ENCODE measurements at regions not wholly inside any gene's neighbourhood (a gene's known extent, or its start where the extent isn't known, plus 50 kb on each side); places are given as distances from the start of the nearest gene placed in this dataset.

DNA sequence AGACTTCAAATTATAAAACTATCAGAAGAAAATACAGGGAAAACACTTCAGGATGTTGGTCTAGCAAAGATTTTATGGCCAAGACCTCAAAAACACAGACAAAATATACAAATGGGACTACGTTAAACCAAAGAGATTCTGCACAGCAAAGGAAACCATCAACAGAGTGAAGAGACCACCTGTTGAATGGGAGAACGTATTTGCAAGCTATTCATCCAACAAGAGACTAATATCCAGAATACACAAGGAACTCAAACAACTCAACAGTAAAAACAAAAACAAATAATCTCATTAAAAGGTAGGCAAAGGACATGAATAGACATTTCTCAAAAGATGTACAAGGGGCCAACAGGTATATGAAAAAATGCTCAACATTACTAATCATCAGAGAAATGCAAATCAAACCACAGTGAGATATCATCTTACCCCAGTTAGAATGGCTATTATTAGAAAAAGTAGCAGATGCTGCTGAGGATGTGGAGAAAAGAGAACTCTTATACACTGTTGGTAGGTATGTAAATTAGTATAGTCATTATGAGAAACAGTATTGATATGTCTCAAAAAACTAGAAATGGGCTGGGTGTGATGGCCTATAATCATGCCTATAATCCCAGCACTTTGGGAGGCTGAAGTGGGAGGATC lies 112.6 kb downstream of the LRIG2 start:
- TF ChIP-seq NFIC (IDR thresholded peaks at IDR 0.05) (no peak), USF1 (IDR thresholded peaks at IDR 0.05) (no peak), TCF12 (IDR thresholded peaks at IDR 0.05; ENCODE audit: low read depth) (no peak), CREB1 (IDR thresholded peaks at IDR 0.05; ENCODE audit: low read depth) (no peak), EGR1 (IDR thresholded peaks at IDR 0.05) (no peak), CEBPB (IDR thresholded peaks at IDR 0.05) (no peak), TEAD4 (IDR thresholded peaks at IDR 0.05) (no peak), RAD21 (IDR thresholded peaks at IDR 0.05; ENCODE audit: low read depth) (no peak), YY1 (IDR thresholded peaks at IDR 0.05; ENCODE audit: low read depth) (no peak), REST (IDR thresholded peaks at IDR 0.05; ENCODE audit: low read depth) (no peak), TAF1 (IDR thresholded peaks at IDR 0.05; ENCODE audit: low read depth) (no peak), ZBTB7A (IDR thresholded peaks at IDR 0.05; ENCODE audit: low read depth) (no peak), EP300 (IDR thresholded peaks at IDR 0.05; ENCODE audit: borderline replicate concordance) (no peak), FOXM1 (IDR thresholded peaks at IDR 0.05; ENCODE audit: borderline replicate concordance, low read depth) (no peak)

- no peak for TF ChIP-seq FOXM1 (IDR thresholded peaks at IDR 0.05; ENCODE audit: borderline replicate concordance, low read depth)
- no peak for TF ChIP-seq TCF12 (IDR thresholded peaks at IDR 0.05; ENCODE audit: low read depth)
- TF ChIP-seq ZBTB7A (IDR thresholded peaks at IDR 0.05; ENCODE audit: low read depth): no peak
- no peak for TF ChIP-seq CEBPB (IDR thresholded peaks at IDR 0.05)
These were observed 117.1 kb downstream of the LRIG2 start for GRCh38 chr1:113190078-113190477.

DNA sequence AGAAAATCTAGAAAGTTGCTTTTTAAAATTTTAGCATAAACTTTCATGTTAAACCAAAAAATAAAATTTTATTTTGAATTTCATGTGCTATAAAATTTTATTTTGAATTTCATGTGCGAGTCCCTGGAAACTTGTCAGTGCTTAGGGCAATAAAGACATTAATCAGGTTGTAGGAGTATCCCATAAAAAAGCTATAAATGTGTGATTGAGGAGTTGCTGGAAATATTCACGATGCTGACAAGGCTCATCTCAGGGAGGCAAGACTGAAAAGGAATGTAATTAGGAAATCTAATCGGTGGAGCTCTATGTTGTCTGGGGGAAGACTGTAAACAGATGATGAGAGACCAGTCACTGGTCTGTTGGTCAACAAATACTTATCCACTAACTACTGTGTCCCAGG lies 117.9 kb downstream of the LRIG2 start:
- TF ChIP-seq EP300 (IDR thresholded peaks at IDR 0.05; ENCODE audit: borderline replicate concordance) (no peak), TCF12 (IDR thresholded peaks at IDR 0.05; ENCODE audit: low read depth) (no peak), TAF1 (IDR thresholded peaks at IDR 0.05; ENCODE audit: low read depth) (no peak), EGR1 (IDR thresholded peaks at IDR 0.05) (no peak)
- TF ChIP-seq, protein P1, sequence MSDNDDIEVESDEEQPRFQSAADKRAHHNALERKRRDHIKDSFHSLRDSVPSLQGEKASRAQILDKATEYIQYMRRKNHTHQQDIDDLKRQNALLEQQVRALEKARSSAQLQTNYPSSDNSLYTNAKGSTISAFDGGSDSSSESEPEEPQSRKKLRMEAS (IDR thresholded peaks at IDR 0.05): no peak

DNA sequence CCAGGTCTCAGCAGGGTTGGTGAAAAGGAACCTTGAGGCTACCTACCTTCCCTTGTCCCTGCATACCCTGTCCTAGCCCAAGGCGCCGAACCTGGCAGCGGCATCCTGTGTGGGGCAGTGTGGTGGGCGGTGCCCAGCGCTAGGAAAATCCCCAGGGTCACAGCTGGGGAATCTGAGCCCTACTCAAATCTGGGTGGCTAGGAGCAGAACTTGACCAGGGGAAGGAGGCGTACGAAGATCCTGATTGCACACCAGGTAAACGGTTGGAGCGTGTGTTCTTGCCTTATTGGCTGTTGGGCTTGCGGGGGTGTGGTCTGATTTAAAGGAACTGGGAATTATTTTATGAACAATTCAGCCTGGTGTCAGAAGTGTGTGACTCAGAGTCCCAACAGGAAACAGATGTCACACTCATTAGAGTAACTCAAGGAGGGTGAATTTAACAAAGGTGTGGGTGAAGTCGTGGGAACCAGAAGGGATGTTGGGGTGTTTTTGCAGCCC lies 118.6 kb downstream of the LRIG2 start:
- TF ChIP-seq EP300 (IDR thresholded peaks at IDR 0.05; ENCODE audit: borderline replicate concordance) (no peak), CREB1 (IDR thresholded peaks at IDR 0.05; ENCODE audit: low read depth) (no peak), CEBPB (IDR thresholded peaks at IDR 0.05) (no peak), REST (IDR thresholded peaks at IDR 0.05; ENCODE audit: low read depth) (no peak), TEAD4 (IDR thresholded peaks at IDR 0.05) (no peak), FOXM1 (IDR thresholded peaks at IDR 0.05; ENCODE audit: borderline replicate concordance, low read depth) (no peak), ZBTB7A (IDR thresholded peaks at IDR 0.05; ENCODE audit: low read depth) (no peak), YY1 (IDR thresholded peaks at IDR 0.05; ENCODE audit: low read depth) (no peak), NFIC (IDR thresholded peaks at IDR 0.05) (no peak), EGR1 (IDR thresholded peaks at IDR 0.05) (no peak), RAD21 (IDR thresholded peaks at IDR 0.05; ENCODE audit: low read depth) (no peak), USF1 (IDR thresholded peaks at IDR 0.05) (no peak), TCF12 (IDR thresholded peaks at IDR 0.05; ENCODE audit: low read depth) (no peak), TAF1 (IDR thresholded peaks at IDR 0.05; ENCODE audit: low read depth) (no peak)
- TF ChIP-seq, protein P1 (IDR thresholded peaks at IDR 0.05): no peak

GRCh38 chr1:113192242-113192641 lies 119.2 kb downstream of the LRIG2 start:
- no peak for TF ChIP-seq FOXM1 (IDR thresholded peaks at IDR 0.05; ENCODE audit: borderline replicate concordance, low read depth)
- no peak for TF ChIP-seq RAD21 (IDR thresholded peaks at IDR 0.05; ENCODE audit: low read depth)
- TF ChIP-seq TAF1 (IDR thresholded peaks at IDR 0.05; ENCODE audit: low read depth): no peak
- TF ChIP-seq YY1 (IDR thresholded peaks at IDR 0.05; ENCODE audit: low read depth): no peak
- TF ChIP-seq EGR1 (IDR thresholded peaks at IDR 0.05): no peak
- no peak for TF ChIP-seq USF1 (IDR thresholded peaks at IDR 0.05)
- no peak for TF ChIP-seq NFIC (IDR thresholded peaks at IDR 0.05)
- no peak for TF ChIP-seq TEAD4 (IDR thresholded peaks at IDR 0.05)

Measured in Ishikawa (cell line).